KBM-7 (cell line): ENCODE measurements at regions not wholly inside any gene's neighbourhood (a gene's known extent, or its start where the extent isn't known, plus 50 kb on each side); places are given as distances from the start of the nearest gene placed in this dataset.
"Not testable (repeated sequence)": the region's sequence is repeated elsewhere in the genome, so short reads cannot be mapped to it uniquely, and the experiment has no call there.

Source experiments
- DNase-seq: peaks from one replicate; pipeline ENCODE4 v3.0.0-alpha.2; 2015
- in situ Hi-C: fragments of 300-500 bp; cut with MboI; formaldehyde crosslinking; loops from 2 replicates; pipeline ENCODE4 v1.14.3; 2020; ENCODE audit warnings: low sequenced_read_pairs, low pct_unique_long_range_greater_than_20kb, mixed read lengths

DNA sequence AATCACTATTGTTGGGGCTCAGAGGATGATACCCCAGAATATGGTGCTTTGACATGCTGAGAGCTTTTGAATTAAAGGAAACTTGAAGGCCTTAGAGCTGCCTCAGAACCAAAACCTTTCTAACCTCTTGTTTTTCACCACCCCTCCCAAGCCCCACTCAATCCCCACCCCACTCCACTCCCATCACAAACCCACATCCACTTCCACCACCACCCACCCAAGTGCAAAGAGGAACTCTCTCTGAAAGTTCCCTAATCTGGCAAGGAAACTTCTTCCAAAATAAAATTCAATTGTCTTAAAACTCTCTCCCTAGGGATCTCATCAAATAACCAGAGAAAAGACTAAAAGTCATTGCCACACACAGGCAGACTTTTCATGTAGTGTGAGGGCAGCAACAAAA, 301.2 kb upstream of the ARHGEF26 start:
- in situ Hi-C loops, result no loop called here
- DNase-seq, result peak; percentile 38

DNA sequence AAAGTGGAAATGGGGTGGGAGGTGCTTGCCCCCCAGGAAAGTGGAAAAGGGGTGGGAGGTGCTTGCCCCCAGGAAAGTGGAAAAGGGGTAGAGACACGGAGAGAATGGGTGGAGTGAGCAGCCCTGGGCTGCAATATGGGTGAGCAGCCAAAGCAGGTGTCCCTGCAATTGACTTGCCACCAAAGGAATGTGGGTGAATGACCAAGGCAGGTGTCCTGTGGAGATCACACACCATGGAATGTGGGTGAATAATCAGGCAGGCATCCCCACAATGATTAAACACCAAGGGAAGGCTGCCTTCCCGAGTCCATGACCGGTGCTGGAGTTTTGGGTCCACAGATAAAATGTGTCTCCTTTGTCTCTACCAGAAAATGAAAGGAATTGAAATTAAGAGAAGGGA, 292.8 kb upstream of the ARHGEF26 start:
- not testable (repeated sequence) for DNase-seq

DNA sequence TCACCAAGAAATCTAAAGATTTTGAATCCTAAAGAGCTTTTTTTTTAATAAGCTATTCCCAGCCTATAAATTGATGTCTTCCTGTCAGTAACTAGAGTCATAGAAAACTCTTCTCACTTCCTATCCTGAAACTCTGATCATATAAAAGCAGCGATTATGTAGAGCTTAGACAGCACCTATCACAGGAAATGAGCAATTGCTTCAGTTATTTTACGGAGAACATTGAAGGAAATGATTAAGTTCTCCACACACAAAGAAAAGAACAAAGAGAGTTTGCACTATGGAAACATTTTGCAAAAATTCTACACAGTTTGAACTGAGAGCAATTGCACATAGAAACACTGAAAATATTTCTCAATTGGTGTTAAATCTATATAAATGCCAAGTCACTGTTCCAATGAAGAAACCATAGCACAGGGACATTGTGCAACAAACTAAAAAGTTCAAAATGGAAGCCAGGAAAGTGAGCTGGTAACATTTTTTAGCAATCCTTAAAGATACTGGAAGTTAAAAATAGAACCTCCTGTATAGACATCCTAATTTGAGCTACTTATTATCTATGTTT, 291.5 kb upstream of the ARHGEF26 start:
- peak; percentile 16 for DNase-seq
- in situ Hi-C loops, result no loop called here

More for the DNA sequence above, 292.8 kb upstream of the ARHGEF26 start:
- in situ Hi-C loops, result not testable (repeated sequence)

DNA sequence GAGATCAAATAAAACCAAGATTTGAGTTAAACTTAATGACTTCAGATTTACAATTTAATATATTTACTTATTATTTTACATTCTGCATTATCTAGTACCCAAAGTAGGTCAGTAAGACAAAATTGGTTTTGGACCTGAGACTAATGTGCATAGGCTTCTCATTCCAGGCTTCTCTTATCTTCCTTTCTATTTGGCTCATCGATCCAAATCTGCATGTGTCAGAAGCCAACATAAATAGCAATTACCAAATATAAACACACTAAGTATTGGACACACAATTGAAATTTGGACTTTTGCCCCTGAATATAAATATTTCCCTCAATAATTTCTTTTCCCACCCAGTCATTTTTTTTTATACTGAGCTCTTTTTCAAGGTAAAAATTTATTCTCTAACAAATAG, 290.6 kb upstream of the ARHGEF26 start:
- no peak for DNase-seq
- in situ Hi-C loops, result no loop called here

DNA sequence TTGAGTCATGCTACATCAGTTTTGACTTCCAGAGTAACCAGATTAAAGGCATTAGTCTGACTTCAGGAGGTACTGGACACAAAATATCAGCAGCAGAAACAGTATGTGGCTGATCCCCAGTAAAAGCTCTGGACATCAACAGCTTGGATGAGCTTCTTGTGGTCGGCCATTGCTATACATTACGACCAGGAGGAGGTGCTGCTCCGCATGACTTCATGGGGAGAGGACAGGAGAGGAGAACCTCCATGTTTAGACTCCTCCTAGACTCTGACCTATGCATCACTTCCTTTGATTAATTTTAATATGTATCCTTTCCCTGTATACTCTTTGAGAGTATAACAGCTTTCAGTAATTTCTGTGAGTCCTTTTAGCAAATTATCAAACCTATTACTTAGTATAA, 285.6 kb upstream of the ARHGEF26 start:
- in situ Hi-C loops, result no loop called here
- no peak for DNase-seq

DNA sequence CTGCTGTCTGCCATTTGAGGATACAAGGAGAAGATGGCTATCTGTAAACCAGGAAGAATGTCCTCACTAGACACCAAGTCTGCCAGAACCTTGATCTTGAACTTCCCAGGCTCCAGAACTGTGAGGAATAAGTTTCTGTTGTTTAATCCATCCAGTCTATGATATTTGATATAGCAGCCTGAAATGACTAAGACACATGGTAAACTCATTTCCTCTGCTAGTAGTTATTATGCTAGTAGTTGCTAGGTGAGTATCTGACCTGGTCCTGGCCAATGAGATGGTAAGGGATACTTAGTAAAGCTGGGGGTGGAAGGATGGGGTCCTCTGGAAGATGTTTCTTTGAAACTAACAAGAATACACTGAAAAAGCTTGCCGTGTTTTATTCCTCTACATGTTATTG, 280.7 kb upstream of the ARHGEF26 start:
- no peak for DNase-seq
- in situ Hi-C loops, result no loop called here

DNA sequence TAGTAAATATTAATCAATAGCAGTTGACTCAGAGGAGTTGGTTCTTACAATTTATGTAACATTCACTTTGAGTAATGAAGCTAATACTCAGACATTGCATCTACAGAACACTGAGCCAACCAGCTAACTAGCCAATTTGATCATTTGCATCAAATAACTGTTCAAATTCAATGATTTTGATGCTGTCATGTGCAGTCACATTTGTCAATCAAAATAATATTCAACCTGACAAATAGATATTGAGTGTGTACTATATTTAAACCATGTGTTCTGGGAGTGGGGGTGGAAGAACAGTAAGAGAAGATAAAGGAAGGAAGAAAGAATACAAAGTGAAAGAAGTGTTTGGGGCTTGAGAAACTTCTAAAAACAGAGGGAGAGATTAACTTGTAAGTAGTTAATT, 277.2 kb upstream of the ARHGEF26 start:
- DNase-seq, result no peak
- in situ Hi-C loops, result no loop called here

DNA sequence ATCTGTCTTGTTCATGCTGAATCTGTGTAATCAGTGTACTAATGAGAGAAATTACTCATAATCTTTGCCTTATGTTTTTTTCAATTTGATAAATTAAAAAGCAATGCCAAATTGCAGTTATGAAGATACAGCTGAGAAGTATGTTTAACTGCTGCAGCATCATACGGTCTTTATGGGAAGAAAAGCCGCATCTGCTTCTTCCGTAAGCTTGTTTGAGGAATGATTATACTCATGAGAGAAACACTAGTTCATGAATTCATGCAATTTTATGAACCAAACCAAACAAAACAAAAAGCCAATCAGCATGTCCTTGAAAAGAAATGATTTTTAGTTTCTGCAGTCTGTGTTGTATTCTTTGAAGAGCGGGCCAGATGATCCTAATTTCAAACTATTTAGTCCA, 275.9 kb upstream of the ARHGEF26 start:
- in situ Hi-C loops, result no loop called here
- no peak for DNase-seq

DNA sequence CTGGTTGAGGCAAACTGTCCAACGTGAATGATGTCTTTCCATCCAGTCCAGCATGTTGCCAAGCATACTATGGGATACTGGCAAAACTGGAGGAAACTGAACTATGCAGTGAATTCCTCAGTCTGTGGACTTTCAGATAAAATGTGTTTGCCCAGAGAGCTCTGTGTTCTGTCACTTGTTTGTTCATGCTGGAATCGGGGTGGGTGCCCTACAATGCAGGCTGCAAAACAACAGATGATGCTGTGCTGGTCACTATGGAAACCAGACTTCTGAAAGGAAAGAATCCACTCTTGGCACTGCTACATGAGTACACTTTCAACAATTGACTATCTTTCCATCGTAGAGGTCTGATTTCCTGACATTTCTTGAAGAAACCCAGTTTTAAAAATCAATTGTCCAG, 272.5 kb upstream of the ARHGEF26 start:
- in situ Hi-C loops, result no loop called here
- DNase-seq, result no peak

DNA sequence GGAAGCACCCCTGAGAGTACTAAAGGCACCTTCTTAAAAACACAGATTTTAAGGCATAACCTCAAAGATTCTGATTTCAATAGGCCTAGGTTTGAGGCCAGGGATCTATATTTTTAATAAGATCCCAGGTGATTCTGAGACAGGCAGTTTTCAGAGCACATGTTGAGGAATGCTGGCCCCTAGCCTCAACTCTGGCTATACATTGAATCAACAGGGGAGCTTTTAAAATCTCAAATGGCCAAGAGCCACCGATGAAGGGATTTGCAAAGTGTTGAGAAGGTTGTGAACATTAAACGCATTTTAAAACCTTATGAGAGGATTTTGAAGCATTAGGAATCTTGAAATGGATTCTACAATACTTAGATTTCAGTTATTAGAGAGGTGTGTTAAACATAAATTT, 268.8 kb upstream of the ARHGEF26 start:
- in situ Hi-C loops, result no loop called here
- no peak for DNase-seq

DNA sequence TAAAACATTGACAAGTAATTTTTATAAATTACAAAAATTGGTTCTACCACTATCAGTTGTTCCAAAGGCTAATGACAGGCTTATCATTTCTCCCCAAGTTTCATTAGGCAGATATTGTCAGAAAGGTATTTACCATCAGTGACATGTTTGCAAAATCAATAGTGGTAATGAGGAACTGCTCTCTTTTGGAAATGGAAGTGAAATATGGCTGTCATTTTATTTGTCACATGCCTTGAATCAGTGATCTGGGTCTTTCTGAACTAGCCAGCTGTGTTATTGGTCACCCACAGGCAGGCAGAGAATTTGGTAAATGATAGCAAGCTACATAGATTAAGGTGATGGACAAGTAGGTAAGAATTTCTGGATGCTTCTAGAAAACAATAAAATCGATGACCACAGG, 268.0 kb upstream of the ARHGEF26 start:
- no peak for DNase-seq
- in situ Hi-C loops, result no loop called here

DNA sequence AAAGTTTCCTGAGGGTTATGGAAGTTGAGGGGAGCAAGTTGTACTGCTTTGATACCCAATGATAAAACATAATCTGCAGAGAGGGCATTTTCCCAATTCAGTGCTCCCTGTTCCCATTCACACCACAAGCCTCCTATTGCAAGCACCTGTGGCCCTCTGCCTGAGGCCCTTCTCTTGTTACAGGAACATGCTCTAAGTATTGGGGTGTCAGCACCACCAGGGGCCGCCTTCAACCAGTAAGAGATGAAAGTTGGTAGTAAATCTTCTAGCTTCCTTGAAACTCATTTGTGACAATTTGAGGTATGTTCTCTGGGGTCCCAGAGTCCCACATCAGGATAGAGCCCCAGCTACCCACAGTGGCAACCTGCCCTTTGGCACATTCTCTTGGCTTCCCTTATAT, 265.4 kb upstream of the ARHGEF26 start:
- DNase-seq, result no peak
- in situ Hi-C loops, result no loop called here

DNA sequence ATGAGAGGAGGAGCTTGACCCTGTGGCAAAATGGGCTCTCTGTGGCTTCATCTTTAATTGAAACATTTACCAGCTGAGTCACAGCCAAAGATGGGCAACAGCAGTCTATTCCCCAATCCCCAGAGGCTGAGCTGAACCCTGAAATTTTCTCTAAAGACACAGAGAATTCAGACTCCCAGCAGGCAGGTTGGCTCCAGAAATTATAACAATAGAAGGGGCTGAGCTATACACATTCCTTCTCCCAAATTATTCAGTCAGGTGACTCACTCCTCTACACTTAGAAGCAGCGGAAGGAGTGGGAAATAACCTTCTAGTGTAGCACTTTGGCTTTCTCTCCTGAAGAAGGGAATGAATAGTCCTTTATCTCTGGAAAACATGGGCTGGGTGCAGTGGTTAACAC, 264.3 kb upstream of the ARHGEF26 start:
- in situ Hi-C loops, result no loop called here

DNA sequence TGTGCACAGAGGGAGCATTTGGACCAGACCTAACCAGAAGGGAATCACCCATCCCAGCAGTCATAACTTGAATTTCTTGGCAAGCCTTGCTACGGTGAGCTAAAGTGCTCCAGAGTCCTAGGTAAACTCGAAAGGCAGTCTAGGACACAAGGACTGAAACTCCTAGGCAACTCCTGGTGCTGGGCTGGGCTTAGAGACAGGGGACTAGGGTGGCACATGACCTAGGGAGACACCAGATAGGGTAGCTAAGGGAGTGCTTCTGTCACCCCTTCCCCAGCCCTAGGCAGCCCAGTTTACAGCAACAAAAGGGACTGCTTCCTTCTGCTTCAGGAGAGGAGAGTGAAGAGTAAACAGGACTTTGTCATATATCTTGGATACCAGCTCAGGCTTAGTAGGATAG, 256.4 kb upstream of the ARHGEF26 start:
- in situ Hi-C loops, result no loop called here
- no peak for DNase-seq

More for the DNA sequence above, 264.3 kb upstream of the ARHGEF26 start:
- no peak for DNase-seq

DNA sequence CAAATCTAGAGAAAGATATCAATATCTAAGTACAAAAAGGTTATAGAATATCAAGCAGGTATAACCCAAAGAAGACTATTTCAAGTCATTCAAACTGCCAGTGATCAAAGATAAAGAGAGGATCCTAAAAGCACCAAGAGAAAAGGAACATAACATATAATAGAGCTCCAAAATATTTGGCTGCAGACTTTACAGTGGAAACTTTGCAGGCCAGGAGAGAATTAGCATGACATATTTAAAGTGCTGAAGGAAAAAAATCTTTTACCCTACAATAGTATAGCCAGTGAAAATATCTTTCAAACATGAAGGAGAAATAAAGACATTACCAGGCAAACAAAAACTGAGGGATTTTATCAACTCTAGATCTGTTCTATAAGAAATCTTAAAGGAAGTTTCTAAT, 254.3 kb upstream of the ARHGEF26 start:
- no peak for DNase-seq
- in situ Hi-C loops, result no loop called here

DNA sequence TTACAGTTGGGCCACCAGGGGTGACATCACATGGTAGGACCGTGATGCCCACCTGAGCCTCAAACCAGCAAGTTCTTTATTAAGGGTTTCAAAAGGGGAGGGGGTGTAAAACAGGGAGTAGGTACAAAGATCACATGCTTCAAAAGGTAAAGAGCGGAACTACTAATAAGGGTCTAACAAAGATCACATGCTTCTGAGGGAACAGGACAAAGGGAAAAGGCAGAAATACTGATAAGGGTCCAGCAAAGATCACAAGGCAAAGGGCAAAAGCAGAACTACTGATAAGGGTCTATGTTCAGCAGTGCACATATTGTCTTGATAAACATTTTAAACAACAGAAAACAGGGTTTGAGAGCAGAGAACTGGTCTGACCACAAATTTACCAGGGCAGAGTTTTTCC, 246.8 kb upstream of the ARHGEF26 start:
- DNase-seq, in situ Hi-C loops: not testable (repeated sequence)

DNA sequence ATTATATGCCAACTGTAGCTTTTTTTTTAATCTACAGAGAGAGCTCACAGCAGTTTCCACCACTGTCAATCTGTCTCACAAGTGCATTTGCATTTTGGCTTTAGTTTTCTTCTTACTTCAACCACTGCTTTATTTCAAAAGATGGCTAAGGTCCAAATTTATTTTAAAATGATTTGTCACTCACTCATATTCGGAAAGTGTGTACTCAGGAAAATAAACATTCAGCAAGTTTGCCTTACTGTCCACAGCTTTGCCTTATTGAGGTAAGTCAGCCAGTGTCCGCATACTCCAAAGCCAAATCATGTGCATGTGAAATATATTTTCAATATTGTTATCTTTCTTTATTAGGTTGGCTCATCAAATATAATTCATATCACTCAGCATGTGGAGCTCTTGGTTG, 240.7 kb upstream of the ARHGEF26 start:
- no peak for DNase-seq
- in situ Hi-C loops, result no loop called here

DNA sequence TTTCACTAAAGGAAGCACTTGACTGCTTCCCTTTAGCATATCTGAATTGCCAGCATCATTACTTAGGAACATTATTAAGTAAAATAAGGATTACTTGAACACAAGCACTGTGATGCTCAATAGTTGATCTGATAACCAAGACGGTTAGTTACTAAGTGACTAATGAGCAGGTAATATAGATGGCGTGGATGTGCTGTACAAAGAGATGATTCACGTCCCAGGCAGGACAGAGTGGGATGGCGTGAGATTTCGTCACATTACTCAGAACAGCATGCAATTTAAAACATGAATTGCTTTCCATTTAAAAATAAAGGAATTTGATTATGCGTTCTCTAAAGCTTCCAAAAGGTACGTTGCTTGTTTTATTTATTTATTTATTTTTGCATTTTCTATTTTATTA, 240.0 kb upstream of the ARHGEF26 start:
- no peak for DNase-seq
- in situ Hi-C loops, result no loop called here

DNA sequence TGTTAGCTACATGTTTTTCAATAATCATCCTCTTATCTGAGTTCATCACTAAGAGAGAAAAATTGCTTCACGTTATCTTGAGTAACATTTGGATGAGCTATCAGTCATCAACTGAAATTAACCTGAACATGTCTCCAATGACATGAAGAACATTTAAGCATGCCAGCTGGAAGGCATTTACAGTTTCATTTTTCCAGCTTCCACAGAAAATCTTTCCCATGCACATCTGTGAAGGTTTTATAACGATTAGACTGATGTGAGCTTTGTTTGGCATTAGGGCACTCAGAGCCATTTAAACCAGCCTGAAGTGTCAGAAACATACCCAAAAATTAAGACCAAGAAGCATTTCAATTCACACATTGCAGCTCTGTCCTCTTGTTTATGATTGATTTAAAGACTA, 235.8 kb upstream of the ARHGEF26 start:
- DNase-seq, result no peak
- in situ Hi-C loops, result no loop called here

DNA sequence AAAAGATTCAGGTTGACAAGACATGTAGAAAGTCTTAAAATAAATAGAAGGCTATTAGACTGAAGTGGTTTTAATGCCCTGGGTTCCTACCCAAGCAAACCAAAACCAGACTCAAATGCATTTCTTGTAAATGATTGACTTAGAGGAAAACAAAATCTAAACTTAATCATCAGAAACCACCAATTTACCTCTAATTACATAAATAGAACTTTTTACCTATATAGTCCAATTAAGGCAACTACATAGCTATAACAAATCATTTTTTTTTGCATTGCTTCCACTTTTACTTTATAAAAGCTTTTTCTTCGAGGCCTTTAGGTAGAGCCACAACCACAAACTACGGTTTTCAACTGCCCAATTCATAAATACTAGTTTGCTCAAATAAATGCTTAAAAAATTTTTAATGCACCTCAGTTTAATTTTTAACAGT, 231.3 kb upstream of the ARHGEF26 start:
- in situ Hi-C loops, result no loop called here

DNA sequence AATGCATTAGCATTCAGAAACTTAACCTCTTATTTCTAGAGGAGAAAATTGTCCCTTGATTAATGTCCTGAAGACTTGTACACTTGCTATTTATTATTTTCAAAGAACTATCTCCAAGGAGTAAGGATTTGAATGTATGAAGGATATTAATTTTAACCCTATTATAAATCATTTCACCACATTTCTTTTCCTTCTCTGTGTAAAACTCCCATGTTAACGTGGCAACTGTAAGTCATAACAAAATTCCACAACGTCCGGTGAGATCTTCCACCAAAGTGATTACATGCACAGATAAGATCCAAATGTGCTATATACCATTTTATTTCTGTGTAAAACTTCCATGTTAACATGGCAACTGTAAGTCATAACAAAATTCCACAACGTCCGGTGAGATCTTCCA, 229.1 kb upstream of the ARHGEF26 start:
- no peak for DNase-seq
- in situ Hi-C loops, result no loop called here

More for the DNA sequence above, 231.3 kb upstream of the ARHGEF26 start:
- no peak for DNase-seq

DNA sequence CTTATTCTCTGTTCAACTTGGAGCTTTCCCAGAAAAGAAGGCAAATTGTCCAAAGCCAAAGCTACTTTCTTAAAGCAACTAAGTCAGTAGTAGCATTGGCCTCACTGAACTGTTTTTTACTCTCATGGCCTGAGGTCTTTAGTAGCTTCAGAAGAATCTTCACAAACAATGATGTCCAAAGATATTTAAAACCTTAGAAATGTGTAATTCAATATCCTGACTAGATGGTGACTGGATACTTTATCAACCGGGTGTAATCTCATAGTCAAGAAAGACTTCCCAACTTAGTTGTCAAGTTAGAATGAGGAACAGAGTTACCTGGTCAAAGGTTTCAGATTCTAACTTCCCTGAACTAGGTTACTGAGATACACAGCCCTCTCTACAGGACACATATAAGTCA, 226.3 kb upstream of the ARHGEF26 start:
- DNase-seq, result no peak
- in situ Hi-C loops, result no loop called here
